GM23248 (cell line): ENCODE measurements at regions not wholly inside any gene's neighbourhood (a gene's known extent, or its start where the extent isn't known, plus 50 kb on each side); places are given as distances from the start of the nearest gene placed in this dataset.
"Not testable (repeated sequence)": the region's sequence is repeated elsewhere in the genome, so short reads cannot be mapped to it uniquely, and the experiment has no call there.

Experiments used
- DNase-seq: peaks from one replicate; pipeline ENCODE4 v3.0.0-alpha.2; 2015
- H2AFZ ChIP-seq: fragments of 200-600 bp; sonication (generic); 2 replicates; pipeline ENCODE4 v1.6.1; 2016; ENCODE audit warnings: antibody characterized with exemption
- H3F3A ChIP-seq: fragments of 200-600 bp; sonication (generic); 2 replicates; pipeline ENCODE4 v1.6.1; 2016; ENCODE audit warnings: mild to moderate bottlenecking, antibody characterized with exemption, mixed run types; ENCODE audit not compliant: insufficient read depth
- H3K27ac ChIP-seq: fragments of 200-600 bp; sonication (generic); 2 replicates; pipeline ENCODE4 v1.5.1; 2016; ENCODE audit warnings: mild to moderate bottlenecking
- H3K27me3 ChIP-seq: fragments of 200-600 bp; sonication (generic); replicated peaks from 2 replicates; pipeline ENCODE4 v1.6.1; 2016; ENCODE audit warnings: mild to moderate bottlenecking; ENCODE audit not compliant: insufficient read depth
- H3K36me3 ChIP-seq: fragments of 200-600 bp; sonication (generic); 2 replicates; pipeline ENCODE4 v1.6.1; 2016; ENCODE audit warnings: low read depth, mild to moderate bottlenecking
- H3K4me1 ChIP-seq: fragments of 200-600 bp; sonication (generic); 2 replicates; pipeline ENCODE4 v1.6.1; 2016; ENCODE audit warnings: mild to moderate bottlenecking; ENCODE audit not compliant: insufficient read depth
- H3K4me2 ChIP-seq: fragments of 200-600 bp; sonication (generic); one replicate; pipeline ENCODE4 v1.6.1; 2016; ENCODE audit warnings: mild to moderate bottlenecking; ENCODE audit not compliant: unreplicated experiment
- H3K4me3 ChIP-seq: fragments of 200-600 bp; sonication (generic); 2 replicates; pipeline ENCODE4 v1.5.1; 2016; ENCODE audit warnings: mild to moderate bottlenecking
- H3K79me2 ChIP-seq: fragments of 200-600 bp; sonication (generic); 2 replicates; pipeline ENCODE4 v1.6.1; 2016; ENCODE audit warnings: mild to moderate bottlenecking; ENCODE audit not compliant: insufficient read depth
- H3K9ac ChIP-seq: fragments of 200-600 bp; sonication (generic); 2 replicates; pipeline ENCODE4 v1.6.1; 2016; ENCODE audit warnings: mild to moderate bottlenecking
- H3K9me2 ChIP-seq: fragments of 200-600 bp; sonication (generic); 2 replicates; pipeline ENCODE4 v1.6.1; 2016; ENCODE audit warnings: mixed run types, mild to moderate bottlenecking, moderate library complexity; ENCODE audit not compliant: insufficient read depth
- H3K9me3 ChIP-seq: fragments of 200-600 bp; sonication (generic); one replicate; pipeline ENCODE4 v1.6.1; 2017; ENCODE audit warnings: low read depth
- H4K20me1 ChIP-seq: fragments of 200-600 bp; sonication (generic); 2 replicates; pipeline ENCODE4 v1.6.0; 2016; ENCODE audit not compliant: insufficient read depth
- EZH2 ChIP-seq: fragments of 200-600 bp; sonication (generic); IDR thresholded peaks from 2 replicates; pipeline ENCODE4 v1.6.1; 2018; ENCODE audit warnings: antibody characterized with exemption, mild to moderate bottlenecking; ENCODE audit not compliant: insufficient read depth, poor library complexity, severe bottlenecking
- EZH2phosphoT487 ChIP-seq: fragments of 200-600 bp; sonication (generic); IDR thresholded peaks from 2 replicates; pipeline ENCODE4 v1.6.1; 2018; ENCODE audit warnings: antibody characterized with exemption, moderate library complexity, mild to moderate bottlenecking, low read depth; ENCODE audit not compliant: insufficient read depth
- WGBS, 2 experiments: methylation state at CpG; one replicate each; pipeline ENCODE4 v1.1.6; 2015 to 2017; ENCODE audit warnings: low lambda C conversion rate in 2 of 2, low coverage in 1 of 2; ENCODE audit errors: missing lambda C conversion rate in 2 of 2; 5-methylcytosine and 5-hydroxymethylcytosine counted together
- in situ Hi-C: fragments of 300-500 bp; cut with MboI; formaldehyde crosslinking; loops from 2 replicates; pipeline ENCODE4 v1.15.0; 2020

- no peaks in the 10 kb centered on the region for H3K9me2 ChIP-seq
- H3K4me3 ChIP-seq: no peak overlapping the region
- TF ChIP-seq EZH2 (no peak), EZH2phosphoT487 (no peak)
- WGBS, 2 experiments: 67 to 90% methylated on average over 1 of the region's 1 CpG
- H3K36me3 ChIP-seq: no peaks in the 10 kb centered on the region
- in situ Hi-C loops: no loop called here
- no peaks in the 10 kb centered on the region for H3F3A ChIP-seq
- no peak overlapping the region for H3K4me2 ChIP-seq
- H3K27me3 ChIP-seq: no peaks in the 10 kb centered on the region
- H3K9ac ChIP-seq: no peak overlapping the region
- no peak for DNase-seq
- H4K20me1 ChIP-seq: no peaks in the 10 kb centered on the region
- no peaks in the 10 kb centered on the region for H3K4me1 ChIP-seq
- no peak overlapping the region for H3K27ac ChIP-seq
- no peak overlapping the region for H2AFZ ChIP-seq
- no peaks in the 10 kb centered on the region for H3K79me2 ChIP-seq
- no peaks in the 10 kb centered on the region for H3K9me3 ChIP-seq
These were observed 78.5 kb downstream of the TMCO5A start for GRCh38 chr15:38012894-38013293.

GRCh38 chr15:38017721-38018120 lies 83.3 kb downstream of the TMCO5A start:
- Histone ChIP-seq H3K27me3 (no peaks in the 10 kb centered on the region), H3K9me2 (no peaks in the 10 kb centered on the region), H3K4me3 (no peak overlapping the region), H3K9me3 (no peaks in the 10 kb centered on the region), H3K4me2 (no peak overlapping the region), H3K9ac (no peak overlapping the region), H3K79me2 (no peaks in the 10 kb centered on the region), H3F3A (no peaks in the 10 kb centered on the region), H4K20me1 (no peaks in the 10 kb centered on the region), H3K4me1 (no peaks in the 10 kb centered on the region), H3K36me3 (no peaks in the 10 kb centered on the region), H3K27ac (no peak overlapping the region), H2AFZ (no peak overlapping the region)
- no peak for DNase-seq
- in situ Hi-C loops: no loop called here
- TF ChIP-seq EZH2 (no peak), EZH2phosphoT487 (no peak)
- 94 to 95% methylated on average over 6 of the region's 6 CpGs for WGBS, 2 experiments

- TF ChIP-seq EZH2phosphoT487 (no peak), EZH2 (no peak)
- Histone ChIP-seq H3K9me2 (no peaks in the 10 kb centered on the region), H3K4me3 (no peak overlapping the region)
These were observed 84.6 kb downstream of the TMCO5A start for GRCh38 chr15:38019066-38019465.

GRCh38 chr15:38021259-38021658 lies 86.8 kb downstream of the TMCO5A start:
- H3K27me3 ChIP-seq: no peaks in the 10 kb centered on the region
- no peaks in the 10 kb centered on the region for H4K20me1 ChIP-seq
- no peaks in the 10 kb centered on the region for H3F3A ChIP-seq
- no peaks in the 10 kb centered on the region for H3K36me3 ChIP-seq
- H3K4me2 ChIP-seq: no peak overlapping the region
- no peaks in the 10 kb centered on the region for H3K79me2 ChIP-seq
- H3K9me3 ChIP-seq: no peaks in the 10 kb centered on the region
- DNase-seq: no peak
- TF ChIP-seq EZH2 (no peak), EZH2phosphoT487 (no peak)
- 94 to 95% methylated on average over 1 of the region's 1 CpG for WGBS, 2 experiments
- H2AFZ ChIP-seq: no peak overlapping the region
- in situ Hi-C loops: no loop called here
- no peak overlapping the region for H3K9ac ChIP-seq
- no peak overlapping the region for H3K27ac ChIP-seq
- no peaks in the 10 kb centered on the region for H3K4me1 ChIP-seq
- H3K4me3 ChIP-seq: no peak overlapping the region
- no peaks in the 10 kb centered on the region for H3K9me2 ChIP-seq

More at GRCh38 chr15:38019066-38019465, 84.6 kb downstream of the TMCO5A start:
- H2AFZ ChIP-seq: no peak overlapping the region
- H3K27ac ChIP-seq: no peak overlapping the region
- DNase-seq: no peak
- H3K9ac ChIP-seq: no peak overlapping the region
- H3K9me3 ChIP-seq: no peaks in the 10 kb centered on the region
- no peaks in the 10 kb centered on the region for H3K27me3 ChIP-seq
- no peaks in the 10 kb centered on the region for H3K4me1 ChIP-seq
- no peaks in the 10 kb centered on the region for H3F3A ChIP-seq
- in situ Hi-C loops: no loop called here
- H4K20me1 ChIP-seq: no peaks in the 10 kb centered on the region
- no peaks in the 10 kb centered on the region for H3K36me3 ChIP-seq
- H3K4me2 ChIP-seq: no peak overlapping the region
- H3K79me2 ChIP-seq: no peaks in the 10 kb centered on the region

- H3K79me2 ChIP-seq: no peaks in the 10 kb centered on the region
- no peaks in the 10 kb centered on the region for H4K20me1 ChIP-seq
- H3K4me3 ChIP-seq: no peak overlapping the region
- 96 to 97% methylated on average over 2 of the region's 2 CpGs for WGBS, 2 experiments
- no peaks in the 10 kb centered on the region for H3K4me1 ChIP-seq
- no peaks in the 10 kb centered on the region for H3K9me3 ChIP-seq
- in situ Hi-C loops: no loop called here
- H2AFZ ChIP-seq: no peak overlapping the region
- H3K9me2 ChIP-seq: no peaks in the 10 kb centered on the region
- no peaks in the 10 kb centered on the region for H3K36me3 ChIP-seq
- no peak overlapping the region for H3K4me2 ChIP-seq
- TF ChIP-seq EZH2phosphoT487 (no peak), EZH2 (no peak)
- no peak overlapping the region for H3K9ac ChIP-seq
- no peak overlapping the region for H3K27ac ChIP-seq
- no peaks in the 10 kb centered on the region for H3F3A ChIP-seq
- DNase-seq: no peak
- no peaks in the 10 kb centered on the region for H3K27me3 ChIP-seq
These were observed 90.1 kb downstream of the TMCO5A start for GRCh38 chr15:38024293-38025091.

GRCh38 chr15:38025656-38026055 lies 91.2 kb downstream of the TMCO5A start:
- H3K79me2 ChIP-seq, H3K9me3 ChIP-seq, DNase-seq, H3K27ac ChIP-seq, H3K4me1 ChIP-seq, H3K9me2 ChIP-seq, H3K27me3 ChIP-seq, in situ Hi-C loops, H2AFZ ChIP-seq, H3K4me2 ChIP-seq, H3K9ac ChIP-seq, H4K20me1 ChIP-seq, H3F3A ChIP-seq, H3K4me3 ChIP-seq, H3K36me3 ChIP-seq: not testable (repeated sequence)
- 100% methylated on average over 1 of the region's 1 CpG for WGBS, 2 experiments
